ENCODE measurements at regions not wholly inside any gene's neighbourhood (a gene's known extent, or its start where the extent isn't known, plus 50 kb on each side); places are given as distances from the start of the nearest gene placed in this dataset.

DNA sequence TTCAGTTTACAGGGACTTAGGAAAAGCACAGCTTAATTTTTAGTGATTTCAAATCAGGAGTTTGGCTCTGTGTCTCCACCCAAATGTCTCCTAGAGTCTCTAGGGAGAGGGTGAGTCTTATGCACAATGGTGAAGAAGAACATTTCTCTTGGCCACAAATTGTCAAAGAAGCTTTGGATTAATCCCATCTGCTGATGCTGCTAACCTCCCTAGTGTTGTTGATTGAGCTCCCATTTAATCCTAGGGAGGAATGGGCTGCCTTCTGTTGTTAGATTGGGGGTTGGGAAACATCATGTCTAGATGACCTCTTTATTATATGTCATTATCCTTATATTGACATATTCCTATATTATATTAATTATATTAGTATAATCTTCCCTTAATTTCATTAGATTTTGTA lies 50.0 kb upstream of the PASD1 start:
- no peaks in the 10 kb centered on the region for H3K4me1 ChIP-seq
- H3K9me3 ChIP-seq, result no peaks in the 10 kb centered on the region
- DNase-seq (no peak), ATAC-seq (no peak)
- H3K27me3 ChIP-seq (ENCODE audit: low read depth), result no peaks in the 10 kb centered on the region
- H3K36me3 ChIP-seq, result no peaks in the 10 kb centered on the region
- no peak overlapping the region for H3K27ac ChIP-seq
- TF ChIP-seq, protein P1, sequence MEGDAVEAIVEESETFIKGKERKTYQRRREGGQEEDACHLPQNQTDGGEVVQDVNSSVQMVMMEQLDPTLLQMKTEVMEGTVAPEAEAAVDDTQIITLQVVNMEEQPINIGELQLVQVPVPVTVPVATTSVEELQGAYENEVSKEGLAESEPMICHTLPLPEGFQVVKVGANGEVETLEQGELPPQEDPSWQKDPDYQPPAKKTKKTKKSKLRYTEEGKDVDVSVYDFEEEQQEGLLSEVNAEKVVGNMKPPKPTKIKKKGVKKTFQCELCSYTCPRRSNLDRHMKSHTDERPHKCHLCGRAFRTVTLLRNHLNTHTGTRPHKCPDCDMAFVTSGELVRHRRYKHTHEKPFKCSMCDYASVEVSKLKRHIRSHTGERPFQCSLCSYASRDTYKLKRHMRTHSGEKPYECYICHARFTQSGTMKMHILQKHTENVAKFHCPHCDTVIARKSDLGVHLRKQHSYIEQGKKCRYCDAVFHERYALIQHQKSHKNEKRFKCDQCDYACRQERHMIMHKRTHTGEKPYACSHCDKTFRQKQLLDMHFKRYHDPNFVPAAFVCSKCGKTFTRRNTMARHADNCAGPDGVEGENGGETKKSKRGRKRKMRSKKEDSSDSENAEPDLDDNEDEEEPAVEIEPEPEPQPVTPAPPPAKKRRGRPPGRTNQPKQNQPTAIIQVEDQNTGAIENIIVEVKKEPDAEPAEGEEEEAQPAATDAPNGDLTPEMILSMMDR (IDR thresholded peaks at IDR 0.05), result no peak
- intact Hi-C loops (cut with DNase I), result no loop called here
- H3K4me3 ChIP-seq, result no peak overlapping the region
